ENCODE measurements at regions not wholly inside any gene's neighbourhood (a gene's known extent, or its start where the extent isn't known, plus 50 kb on each side); places are given as distances from the start of the nearest gene placed in this dataset.

DNA sequence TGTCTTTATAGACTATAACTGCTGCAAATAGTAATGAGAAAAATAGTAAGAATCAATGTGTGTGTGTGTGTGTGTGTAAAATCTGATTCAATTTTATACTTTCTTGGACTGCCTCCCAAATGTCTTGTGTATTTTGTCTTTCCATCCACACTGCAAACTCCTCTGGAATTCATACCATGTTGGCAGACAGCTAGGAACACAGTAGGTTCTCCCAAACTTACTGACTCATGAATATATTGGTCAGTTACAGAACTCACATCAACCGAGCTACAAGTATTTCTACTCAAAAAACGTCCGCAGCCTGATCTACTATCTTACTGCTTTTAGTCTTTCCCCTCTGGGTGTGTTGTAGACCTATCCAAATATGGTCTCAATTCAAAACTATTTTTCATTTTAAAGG lies 542.7 kb upstream of the PSMD7 start:
- H3K27ac Mint-ChIP-seq = no peak overlapping the region
- CTCF ChIA-PET = no interaction called here

GRCh38 chr16:73750639-73751038 lies 546.0 kb upstream of the PSMD7 start:
- H3K27ac Mint-ChIP-seq = no peak overlapping the region
- H3K27me3 Mint-ChIP-seq = no peaks in the 10 kb centered on the region
- H3K4me1 Mint-ChIP-seq = no peaks in the 10 kb centered on the region
- no peak overlapping the region for H3K4me3 Mint-ChIP-seq
- ChIA-PET POLR2A (no interaction called here), CTCF (no interaction called here)
- H3K36me3 Mint-ChIP-seq (ENCODE audit: low read depth) = no peaks in the 10 kb centered on the region
- DNase-seq = no peak
- peaks cover 6% of the 10 kb centered on the region for H3K9me3 Mint-ChIP-seq

More for the DNA sequence above, 542.7 kb upstream of the PSMD7 start:
- Mint-ChIP-seq H3K36me3 (ENCODE audit: low read depth) (no peaks in the 10 kb centered on the region), H3K4me3 (no peak overlapping the region), H3K4me1 (no peaks in the 10 kb centered on the region), H3K27me3 (no peaks in the 10 kb centered on the region), H3K9me3 (peaks cover 13% of the 10 kb centered on the region)
- POLR2A ChIA-PET = no interaction called here
- DNase-seq = no peak

DNA sequence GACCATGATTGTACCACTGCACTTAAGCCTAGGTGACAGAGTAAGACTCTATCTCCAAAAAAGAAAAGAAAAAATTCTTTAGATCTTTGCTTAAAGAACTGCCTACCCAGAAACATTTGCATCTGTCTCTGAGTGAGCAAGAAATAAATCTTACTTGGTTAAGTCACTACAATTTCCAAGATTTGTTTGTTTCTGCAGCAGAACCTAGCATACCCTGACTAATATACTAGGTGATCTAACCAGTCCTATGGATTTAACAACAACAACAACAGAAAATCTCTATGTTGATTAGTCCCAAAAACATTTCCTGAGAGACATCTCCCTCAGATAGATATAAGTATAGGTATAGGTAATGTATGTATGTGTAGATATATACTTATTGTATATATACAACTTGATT lies 549.3 kb upstream of the PSMD7 start:
- Mint-ChIP-seq H3K27me3 (no peaks in the 10 kb centered on the region), H3K36me3 (ENCODE audit: low read depth) (no peaks in the 10 kb centered on the region), H3K27ac (no peak overlapping the region), H3K4me3 (no peak overlapping the region), H3K4me1 (no peaks in the 10 kb centered on the region), H3K9me3 (peaks cover 8% of the 10 kb centered on the region)
- ChIA-PET CTCF (no interaction called here), POLR2A (no interaction called here)
- no peak for DNase-seq

- no peak overlapping the region for H3K4me3 Mint-ChIP-seq
- H3K4me1 Mint-ChIP-seq = no peaks in the 10 kb centered on the region
- peaks cover 8% of the 10 kb centered on the region for H3K9me3 Mint-ChIP-seq
- no peaks in the 10 kb centered on the region for H3K36me3 Mint-ChIP-seq (ENCODE audit: low read depth)
- no peaks in the 10 kb centered on the region for H3K27me3 Mint-ChIP-seq
- DNase-seq = no peak
- ChIA-PET CTCF (no interaction called here), POLR2A (no interaction called here)
- H3K27ac Mint-ChIP-seq = no peak overlapping the region
Observed at GRCh38 chr16:73746554-73746953, 550.1 kb upstream of the PSMD7 start.

DNA sequence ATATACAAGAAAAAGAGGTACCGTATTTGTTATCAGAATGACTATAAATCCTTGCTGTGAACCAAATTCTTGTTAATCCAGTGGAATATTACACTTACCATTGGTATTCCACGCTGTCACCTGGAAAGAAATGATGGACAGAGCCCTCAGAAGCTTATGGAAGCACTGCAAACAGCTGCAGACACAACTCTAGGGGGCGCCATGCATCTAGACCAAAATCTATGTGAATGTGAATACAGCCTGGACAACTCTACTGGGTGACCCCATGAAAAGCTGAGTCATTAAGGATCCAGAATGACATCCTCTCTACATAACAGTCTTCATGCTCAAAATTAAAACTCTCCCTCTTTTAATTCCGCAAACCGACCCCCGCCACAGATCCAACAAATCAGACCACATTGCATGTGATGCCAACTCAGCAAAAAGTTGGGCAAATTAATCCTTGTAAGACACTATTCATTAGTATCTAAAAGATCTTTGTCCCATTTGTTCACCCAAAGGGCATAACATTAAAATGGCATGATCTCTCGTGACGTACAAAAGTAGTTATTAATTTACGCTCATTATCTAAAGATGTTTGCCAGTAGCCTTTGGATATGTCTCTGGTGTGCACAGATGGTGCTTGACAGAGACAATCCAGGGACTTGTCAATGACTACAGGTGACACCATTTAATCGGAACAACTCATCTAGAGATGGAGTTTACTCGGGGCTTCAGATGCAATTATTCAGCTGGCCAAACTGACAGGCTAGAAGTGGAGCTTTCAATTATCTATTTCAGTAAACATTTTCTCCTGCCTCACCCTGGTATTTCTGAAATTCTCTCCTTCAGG lies 552.7 kb upstream of the PSMD7 start:
- no peaks in the 10 kb centered on the region for H3K4me1 Mint-ChIP-seq
- H3K4me3 Mint-ChIP-seq = no peak overlapping the region
- H3K27me3 Mint-ChIP-seq = no peaks in the 10 kb centered on the region
- DNase-seq = no peak
- no peak overlapping the region for H3K27ac Mint-ChIP-seq
- CTCF ChIA-PET = no interaction called here
- POLR2A ChIA-PET = no interaction called here
- no peaks in the 10 kb centered on the region for H3K36me3 Mint-ChIP-seq (ENCODE audit: low read depth)
- peaks cover 6% of the 10 kb centered on the region for H3K9me3 Mint-ChIP-seq

GRCh38 chr16:73739049-73739769 lies 557.4 kb upstream of the PSMD7 start:
- Mint-ChIP-seq H3K27ac (no peak overlapping the region), H3K4me3 (no peak overlapping the region), H3K9me3 (peaks cover 11% of the 10 kb centered on the region), H3K27me3 (no peaks in the 10 kb centered on the region), H3K4me1 (no peaks in the 10 kb centered on the region), H3K36me3 (ENCODE audit: low read depth) (no peaks in the 10 kb centered on the region)
- CTCF ChIA-PET = no interaction called here
- DNase-seq = no peak
- POLR2A ChIA-PET = no interaction called here

GRCh38 chr16:73738266-73738665 lies 558.3 kb upstream of the PSMD7 start:
- Mint-ChIP-seq H3K9me3 (peaks cover 9% of the 10 kb centered on the region), H3K27ac (no peak overlapping the region), H3K4me1 (no peaks in the 10 kb centered on the region), H3K36me3 (ENCODE audit: low read depth) (no peaks in the 10 kb centered on the region), H3K27me3 (no peaks in the 10 kb centered on the region), H3K4me3 (no peak overlapping the region)
- ChIA-PET POLR2A (no interaction called here), CTCF (no interaction called here)
- DNase-seq = no peak

- no peak overlapping the region for H3K4me3 Mint-ChIP-seq
- H3K4me1 Mint-ChIP-seq = no peaks in the 10 kb centered on the region
- peaks cover 9% of the 10 kb centered on the region for H3K9me3 Mint-ChIP-seq
- POLR2A ChIA-PET = no interaction called here
- H3K27me3 Mint-ChIP-seq = no peaks in the 10 kb centered on the region
- no peak overlapping the region for H3K27ac Mint-ChIP-seq
- no peak for DNase-seq
- H3K36me3 Mint-ChIP-seq (ENCODE audit: low read depth) = no peaks in the 10 kb centered on the region
- CTCF ChIA-PET = no interaction called here
Observed at GRCh38 chr16:73737637-73738036, 559.0 kb upstream of the PSMD7 start.

DNA sequence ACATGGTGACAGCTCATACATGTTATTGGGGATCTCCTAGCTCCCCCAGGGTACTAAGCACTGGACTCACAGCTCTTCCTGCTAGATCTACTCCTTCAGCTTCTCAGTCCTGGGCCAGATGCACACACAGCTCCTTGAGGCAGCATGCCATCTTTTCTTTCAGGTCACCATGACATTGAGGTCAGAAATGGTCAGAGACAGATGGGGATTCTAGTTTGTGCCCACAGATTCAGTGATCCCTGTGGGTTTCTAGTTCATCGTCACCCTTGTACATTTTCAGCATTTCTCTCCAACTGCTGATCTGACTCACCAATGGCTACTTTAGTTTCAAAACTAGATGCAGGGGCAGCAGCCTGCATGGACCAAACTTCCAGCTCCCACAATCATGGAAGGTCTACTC lies 560.7 kb upstream of the PSMD7 start:
- Mint-ChIP-seq H3K27me3 (no peaks in the 10 kb centered on the region), H3K36me3 (ENCODE audit: low read depth) (no peaks in the 10 kb centered on the region), H3K27ac (no peak overlapping the region), H3K9me3 (peaks cover 10% of the 10 kb centered on the region), H3K4me3 (no peak overlapping the region), H3K4me1 (no peaks in the 10 kb centered on the region)
- ChIA-PET POLR2A (no interaction called here), CTCF (no interaction called here)
- DNase-seq = no peak

GRCh38 chr16:73735018-73735417 lies 561.6 kb upstream of the PSMD7 start:
- no peak overlapping the region for H3K4me3 Mint-ChIP-seq
- no peaks in the 10 kb centered on the region for H3K36me3 Mint-ChIP-seq (ENCODE audit: low read depth)
- peaks cover 11% of the 10 kb centered on the region for H3K9me3 Mint-ChIP-seq
- POLR2A ChIA-PET = no interaction called here
- H3K27ac Mint-ChIP-seq = no peak overlapping the region
- DNase-seq = no peak
- no peaks in the 10 kb centered on the region for H3K4me1 Mint-ChIP-seq
- no peaks in the 10 kb centered on the region for H3K27me3 Mint-ChIP-seq
- CTCF ChIA-PET = no interaction called here

DNA sequence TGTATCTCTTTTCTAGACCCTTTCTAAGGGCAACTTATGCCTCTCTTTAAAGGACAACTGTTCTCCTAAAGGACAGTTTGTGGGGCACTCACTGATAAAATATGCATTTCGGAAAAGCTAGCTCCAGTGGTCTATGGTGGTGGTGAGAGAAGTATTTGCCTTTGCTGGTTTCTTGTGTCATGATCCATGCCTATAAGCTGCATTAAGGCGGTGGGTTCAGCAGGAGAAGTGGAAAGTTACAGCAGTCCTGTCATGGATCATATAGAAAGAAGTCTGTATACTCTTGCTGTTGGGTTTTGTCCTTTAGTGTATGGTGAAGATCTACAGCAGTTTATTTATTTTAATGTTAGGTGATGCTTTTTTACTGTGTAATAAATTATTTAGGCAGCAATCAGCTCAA lies 563.9 kb upstream of the PSMD7 start:
- peaks cover 14% of the 10 kb centered on the region for H3K9me3 Mint-ChIP-seq
- no peak overlapping the region for H3K27ac Mint-ChIP-seq
- ChIA-PET POLR2A (no interaction called here), CTCF (no interaction called here)
- no peak for DNase-seq
- no peaks in the 10 kb centered on the region for H3K4me1 Mint-ChIP-seq
- no peaks in the 10 kb centered on the region for H3K36me3 Mint-ChIP-seq (ENCODE audit: low read depth)
- no peaks in the 10 kb centered on the region for H3K27me3 Mint-ChIP-seq
- H3K4me3 Mint-ChIP-seq = no peak overlapping the region

GRCh38 chr16:73732143-73732542 lies 564.5 kb upstream of the PSMD7 start:
- Mint-ChIP-seq H3K27me3 (no peaks in the 10 kb centered on the region), H3K4me1 (no peaks in the 10 kb centered on the region), H3K4me3 (no peak overlapping the region), H3K9me3 (peaks cover 14% of the 10 kb centered on the region), H3K27ac (no peak overlapping the region), H3K36me3 (ENCODE audit: low read depth) (no peaks in the 10 kb centered on the region)
- DNase-seq = no peak
- CTCF ChIA-PET = no interaction called here
- POLR2A ChIA-PET = no interaction called here

DNA sequence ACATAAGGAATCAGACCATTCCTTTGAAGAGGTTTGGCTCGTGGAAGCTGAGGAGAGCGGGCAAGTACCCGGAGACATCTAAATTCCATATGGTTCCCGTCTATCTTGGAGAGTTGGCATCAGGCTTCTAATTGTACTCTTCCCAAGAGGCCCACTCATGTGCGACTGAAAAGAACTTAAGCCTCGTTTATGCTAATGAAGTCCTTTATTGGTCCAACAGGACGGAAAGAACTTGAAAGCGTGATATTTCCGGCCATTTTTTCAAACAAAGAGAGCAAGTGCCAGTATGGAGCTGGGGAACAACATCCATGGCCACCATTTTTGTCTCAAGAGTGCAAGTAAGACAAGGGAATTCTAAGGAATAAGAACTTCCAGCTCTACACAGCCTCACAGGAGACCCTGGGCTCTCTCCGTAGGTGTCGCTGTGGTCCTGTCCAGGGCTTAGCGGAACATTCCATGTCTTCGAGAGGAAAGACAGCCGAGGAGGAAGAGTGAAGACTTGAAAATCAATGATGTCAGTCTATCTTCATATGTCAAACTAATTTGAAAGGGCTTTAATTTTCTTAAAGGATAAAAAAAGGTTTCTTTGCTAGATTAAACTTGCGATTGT lies 566.0 kb upstream of the PSMD7 start:
- H3K36me3 Mint-ChIP-seq (ENCODE audit: low read depth) = no peaks in the 10 kb centered on the region
- no peak overlapping the region for H3K27ac Mint-ChIP-seq
- CTCF ChIA-PET = no interaction called here

DNA sequence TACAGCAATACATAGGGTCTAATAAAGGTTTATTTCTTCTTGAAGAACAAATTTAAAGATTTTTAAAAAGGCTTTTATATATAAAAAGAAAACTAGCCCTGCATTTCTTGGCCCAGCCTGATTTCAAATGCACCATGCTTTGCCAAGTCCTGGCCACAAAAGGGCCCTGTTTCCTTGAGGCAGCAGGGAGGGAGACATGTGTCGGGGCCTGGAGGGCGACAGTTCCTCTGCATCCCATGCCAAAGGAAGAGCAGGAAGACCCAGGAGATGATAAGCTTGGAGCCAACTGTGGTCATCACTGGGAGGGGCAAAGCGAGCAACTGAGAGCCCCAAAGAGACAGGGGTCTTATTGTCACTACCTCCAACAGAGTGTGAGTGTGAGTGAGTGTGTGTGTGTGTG lies 571.5 kb upstream of the PSMD7 start:
- no peaks in the 10 kb centered on the region for H3K27me3 Mint-ChIP-seq
- no peak overlapping the region for H3K27ac Mint-ChIP-seq
- no peaks in the 10 kb centered on the region for H3K4me1 Mint-ChIP-seq
- no peak overlapping the region for H3K4me3 Mint-ChIP-seq
- no peak for DNase-seq
- no peaks in the 10 kb centered on the region for H3K36me3 Mint-ChIP-seq (ENCODE audit: low read depth)
- H3K9me3 Mint-ChIP-seq = peaks cover 11% of the 10 kb centered on the region
- CTCF ChIA-PET = no interaction called here
- POLR2A ChIA-PET = no interaction called here

More for the DNA sequence above, 566.0 kb upstream of the PSMD7 start:
- DNase-seq = no peak
- Mint-ChIP-seq H3K4me3 (no peak overlapping the region), H3K4me1 (no peaks in the 10 kb centered on the region), H3K27me3 (no peaks in the 10 kb centered on the region), H3K9me3 (peaks cover 15% of the 10 kb centered on the region)
- POLR2A ChIA-PET = no interaction called here

Data from activated CD4-positive, alpha-beta memory T cell treated with anti-CD3 and anti-CD28 coated beads, Interleukin-2, amount 10 ng/mL, durations not matched to agents 7 days and 5 days (primary cell).